ENCODE measurements at regions not wholly inside any gene's neighbourhood (a gene's known extent, or its start where the extent isn't known, plus 50 kb on each side); places are given as distances from the start of the nearest gene placed in this dataset.

DNA sequence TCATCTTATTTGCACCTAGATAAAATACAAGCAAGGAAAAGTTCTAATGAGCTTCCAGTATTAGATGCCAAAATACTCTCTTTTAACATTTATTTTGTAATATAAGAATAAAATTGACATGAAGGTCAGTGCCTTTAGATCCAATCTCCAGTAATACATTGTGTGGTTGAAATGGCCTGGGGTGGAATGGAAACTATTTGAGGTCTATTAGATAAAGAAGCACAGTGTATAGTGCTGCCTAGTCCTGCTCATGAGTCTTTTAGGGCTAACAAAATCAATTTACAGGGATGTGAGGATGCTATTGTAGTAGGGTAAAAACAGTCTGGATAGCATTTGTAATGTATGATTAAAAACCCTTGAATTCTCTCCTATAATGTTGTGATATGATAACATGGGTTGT, 84.5 kb upstream of the ETV1 start:
- H3K27ac ChIP-seq (ENCODE audit: extremely low read length, insufficient read depth, low read length), result no peak overlapping the region
- intact Hi-C loops (cut with micrococcal nuclease; ENCODE audit: unreplicated experiment), result no loop called here
- ChIA-PET CTCF (ENCODE audit: low intra/inter-chr PET ratio, low total read pairs) (no interaction called here), POLR2A (no interaction called here)
- H3K4me3 ChIP-seq (replicated peaks in 1 of 3; ENCODE audit: insufficient read depth in 1 of 3, low read depth in 2 of 3, low read length in 3 of 3), result no peak overlapping the region
- H3K4me1 ChIP-seq (ENCODE audit: insufficient read depth, low read length), result no peaks in the 10 kb centered on the region
- TF ChIP-seq, protein P1, sequence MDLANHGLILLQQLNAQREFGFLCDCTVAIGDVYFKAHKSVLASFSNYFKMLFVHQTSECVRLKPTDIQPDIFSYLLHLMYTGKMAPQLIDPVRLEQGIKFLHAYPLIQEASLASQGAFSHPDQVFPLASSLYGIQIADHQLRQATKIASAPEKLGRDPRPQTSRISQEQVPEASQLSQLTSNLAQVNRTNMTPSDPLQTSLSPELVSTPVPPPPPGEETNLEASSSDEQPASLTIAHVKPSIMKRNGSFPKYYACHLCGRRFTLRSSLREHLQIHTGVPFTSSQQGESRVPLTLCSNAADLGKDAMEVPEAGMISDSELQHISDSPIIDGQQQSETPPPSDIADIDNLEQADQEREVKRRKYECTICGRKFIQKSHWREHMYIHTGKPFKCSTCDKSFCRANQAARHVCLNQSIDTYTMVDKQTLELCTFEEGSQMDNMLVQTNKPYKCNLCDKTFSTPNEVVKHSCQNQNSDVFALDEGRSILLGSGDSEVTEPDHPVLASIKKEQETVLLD (CRISPR knock-in tag; IDR thresholded peaks at IDR 0.05; ENCODE audit: low read depth), result no peak
- H2AFZ ChIP-seq (ENCODE audit: low read length), result no peak overlapping the region
- no peak overlapping the region for H3K4me2 ChIP-seq (ENCODE audit: low read depth, low read length)
- in situ Hi-C loops (cut with HindIII; ENCODE audit: extremely low pct_ligation_motif_present, low pct_unique_long_range_greater_than_20kb), result no loop called here
- FAIRE-seq (no peak), DNase-seq (ENCODE audit: low spot score) (no peak), ATAC-seq (no peak)
- no TSS peak for BruUV-seq (replicated peaks)
- no peaks in the 10 kb centered on the region for H3K79me2 ChIP-seq (ENCODE audit: insufficient read depth, low read length)
- H3K9me3 ChIP-seq (ENCODE audit: low read length), result peaks cover 87% of the 10 kb centered on the region
- H3K36me3 ChIP-seq (replicated peaks in 1 of 2; ENCODE audit: control insufficient read depth in 1 of 2, insufficient read depth in 2 of 2, low read length in 2 of 2), result no peaks in the 10 kb centered on the region
- no peaks in the 10 kb centered on the region for H4K20me1 ChIP-seq (ENCODE audit: insufficient read depth, low read length)
- H3K27me3 ChIP-seq (ENCODE audit: control insufficient read depth in 1 of 2, insufficient read depth in 2 of 2, low read length in 2 of 2), result no peaks in the 10 kb centered on the region
- H3K9ac ChIP-seq (ENCODE audit: insufficient read depth, low read depth, low read length), result no peak overlapping the region

- in situ Hi-C loops (cut with HindIII; ENCODE audit: extremely low pct_ligation_motif_present, low pct_unique_long_range_greater_than_20kb), result no loop called here
- BruUV-seq (replicated peaks), result no TSS peak
Observed at GRCh38 chr7:14073543-14073942, 84.1 kb upstream of the ETV1 start.

More at GRCh38 chr7:14073543-14073942, 84.1 kb upstream of the ETV1 start:
- FAIRE-seq (no peak), DNase-seq (ENCODE audit: low spot score) (no peak), ATAC-seq (no peak)
- intact Hi-C loops (cut with micrococcal nuclease; ENCODE audit: unreplicated experiment), result no loop called here
- TF ChIP-seq MYPOP (CRISPR knock-in tag; IDR thresholded peaks at IDR 0.05) (no peak), PHF5A (CRISPR knock-in tag; IDR thresholded peaks at IDR 0.05; ENCODE audit: low read depth, unreplicated experiment) (no peak), ZFP82 (CRISPR knock-in tag; IDR thresholded peaks at IDR 0.05; ENCODE audit: borderline replicate concordance) (no peak), FUBP1 (CRISPR knock-in tag; IDR thresholded peaks at IDR 0.05; ENCODE audit: borderline replicate concordance) (no peak), FOXC1 (CRISPR knock-in tag; IDR thresholded peaks at IDR 0.05; ENCODE audit: borderline replicate concordance) (no peak), POLR2AphosphoS5 (IDR thresholded peaks at IDR 0.05; ENCODE audit: low read depth, low read length) (no peak), KDM6A (CRISPR knock-in tag; IDR thresholded peaks at IDR 0.05; ENCODE audit: low read depth) (no peak), ATF7 (IDR thresholded peaks at IDR 0.05) (no peak), ATF7 (CRISPR knock-in tag; IDR thresholded peaks at IDR 0.05) (no peak)
- Histone ChIP-seq H3K79me2 (ENCODE audit: insufficient read depth, low read length) (no peaks in the 10 kb centered on the region), H3K9me3 (ENCODE audit: low read length) (peaks cover 89% of the 10 kb centered on the region), H3K27me3 (ENCODE audit: control insufficient read depth in 1 of 2, insufficient read depth in 2 of 2, low read length in 2 of 2) (no peaks in the 10 kb centered on the region), H3K4me1 (ENCODE audit: insufficient read depth, low read length) (no peaks in the 10 kb centered on the region), H4K20me1 (ENCODE audit: insufficient read depth, low read length) (no peaks in the 10 kb centered on the region), H3K4me3 (replicated peaks in 1 of 3; ENCODE audit: insufficient read depth in 1 of 3, low read depth in 2 of 3, low read length in 3 of 3) (no peak overlapping the region), H3K36me3 (replicated peaks in 1 of 2; ENCODE audit: control insufficient read depth in 1 of 2, insufficient read depth in 2 of 2, low read length in 2 of 2) (no peaks in the 10 kb centered on the region), H3K27ac (ENCODE audit: extremely low read length, insufficient read depth, low read length) (no peak overlapping the region), H3K9ac (ENCODE audit: insufficient read depth, low read depth, low read length) (no peak overlapping the region), H3K4me2 (ENCODE audit: low read depth, low read length) (no peak overlapping the region), H2AFZ (ENCODE audit: low read length) (no peak overlapping the region)
- 0% methylated on average over 1 of the region's 1 CpG for WGBS (ENCODE audit: low lambda C conversion rate)
- CTCF ChIA-PET (ENCODE audit: low intra/inter-chr PET ratio, low total read pairs), result no interaction called here
- POLR2A ChIA-PET, result no interaction called here
